GM21619 (cell line): ENCODE measurements at regions not wholly inside any gene's neighbourhood (a gene's known extent, or its start where the extent isn't known, plus 50 kb on each side); places are given as distances from the start of the nearest gene placed in this dataset.

Experiments
- ATAC-seq: cut with Tn5 transposase; IDR thresholded peaks from one replicate; pipeline ENCODE4 v1.9.1; 2021; ENCODE audit not compliant: unreplicated experiment

DNA sequence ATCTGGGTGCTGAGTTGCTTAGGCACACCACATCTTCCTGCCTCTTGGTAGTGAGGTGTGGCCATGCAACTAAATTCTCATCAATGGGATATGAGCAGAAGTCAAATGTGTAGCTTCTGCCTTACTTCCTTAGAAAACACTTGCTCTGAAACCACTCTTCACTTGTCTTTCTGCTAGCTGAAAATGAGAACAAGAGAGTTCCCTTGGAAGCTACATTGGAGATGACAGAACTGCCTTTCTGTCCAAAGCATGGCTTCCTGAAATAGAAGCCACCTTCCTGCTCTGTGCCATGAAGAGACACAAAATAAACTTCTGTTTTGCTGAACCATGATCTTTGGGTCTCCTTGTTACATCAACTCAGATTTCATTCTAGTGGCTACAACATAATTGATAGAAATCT is 659.9 kb downstream of the IRS1 start:
- no peak for ATAC-seq

GRCh38 chr2:226137201-226137811 is 662.3 kb downstream of the IRS1 start:
- no peak for ATAC-seq

GRCh38 chr2:226136739-226137138 is 662.9 kb downstream of the IRS1 start:
- no peak for ATAC-seq

DNA sequence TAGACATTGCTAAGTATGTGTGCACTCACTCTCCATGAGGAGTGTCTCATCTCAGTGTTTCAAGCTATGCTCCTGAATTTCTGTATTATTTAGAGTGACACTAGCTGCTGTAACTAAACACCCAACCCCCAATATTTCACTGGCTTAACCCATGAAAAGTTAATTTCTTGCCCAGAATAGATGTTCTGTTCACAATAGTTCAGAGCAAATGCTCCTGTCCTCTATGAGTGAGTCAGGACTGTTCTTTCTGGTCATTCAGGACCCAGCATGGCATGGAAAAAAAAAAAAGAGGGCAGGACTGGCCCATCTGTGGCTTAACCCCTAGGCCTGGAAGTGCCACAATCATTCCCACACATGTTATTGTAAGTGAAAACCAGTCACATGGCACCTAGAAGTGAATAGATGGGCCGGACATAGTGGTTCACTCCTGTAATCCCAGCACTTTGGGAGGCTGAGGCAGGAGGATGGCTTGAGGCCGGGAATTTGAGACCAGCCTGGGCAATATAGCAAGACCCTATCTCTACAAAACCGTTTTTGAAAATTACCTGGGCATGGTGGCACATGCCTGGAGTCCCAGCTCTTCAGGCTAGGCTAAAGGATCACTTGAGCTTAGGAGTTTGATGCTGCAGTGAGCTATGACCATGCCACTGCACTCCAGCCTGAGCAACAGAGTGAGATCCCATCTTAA is 663.6 kb downstream of the IRS1 start:
- no peak for ATAC-seq

DNA sequence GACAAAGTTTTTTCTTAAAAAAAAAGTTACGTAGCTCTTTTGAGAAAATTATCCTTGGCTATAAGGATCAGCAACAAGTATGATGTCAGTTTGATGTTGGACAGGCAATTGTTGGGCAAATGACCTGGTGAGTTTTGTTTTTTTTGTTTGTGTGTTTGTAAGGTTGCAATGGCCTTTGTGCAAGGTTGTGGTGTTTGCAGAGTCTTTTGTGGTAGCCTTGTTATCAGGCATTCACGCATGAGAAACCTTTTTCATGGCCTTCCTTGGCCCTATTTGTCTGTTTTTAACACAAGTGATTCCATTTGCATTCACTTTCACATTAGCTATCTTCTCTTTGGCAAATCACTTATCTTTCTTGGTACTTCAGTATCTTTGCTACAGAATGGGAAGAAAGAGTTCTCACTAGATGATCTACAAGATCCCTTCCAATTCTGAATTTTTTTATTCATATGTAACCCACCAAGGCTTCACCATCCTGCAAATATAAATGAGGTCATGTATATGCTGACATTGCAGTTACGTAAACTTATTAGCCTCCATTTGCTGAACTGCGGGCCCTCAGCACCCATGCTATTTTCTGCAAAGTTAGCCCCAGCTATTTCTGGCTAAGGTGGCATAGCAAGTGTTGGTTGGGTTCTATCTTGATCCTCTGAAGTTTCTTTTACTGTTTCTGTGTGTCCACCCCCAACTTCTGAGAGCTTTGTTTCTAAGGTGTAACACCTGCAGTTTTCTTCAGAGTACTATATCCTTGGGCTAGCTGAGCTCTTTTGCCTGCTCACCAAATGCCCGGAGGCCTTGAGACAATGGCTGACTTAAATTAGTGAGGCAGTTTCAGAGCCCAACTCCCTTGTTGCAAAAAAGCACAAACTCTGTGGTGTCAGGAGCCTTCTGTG is 667.1 kb downstream of the IRS1 start:
- no peak for ATAC-seq

DNA sequence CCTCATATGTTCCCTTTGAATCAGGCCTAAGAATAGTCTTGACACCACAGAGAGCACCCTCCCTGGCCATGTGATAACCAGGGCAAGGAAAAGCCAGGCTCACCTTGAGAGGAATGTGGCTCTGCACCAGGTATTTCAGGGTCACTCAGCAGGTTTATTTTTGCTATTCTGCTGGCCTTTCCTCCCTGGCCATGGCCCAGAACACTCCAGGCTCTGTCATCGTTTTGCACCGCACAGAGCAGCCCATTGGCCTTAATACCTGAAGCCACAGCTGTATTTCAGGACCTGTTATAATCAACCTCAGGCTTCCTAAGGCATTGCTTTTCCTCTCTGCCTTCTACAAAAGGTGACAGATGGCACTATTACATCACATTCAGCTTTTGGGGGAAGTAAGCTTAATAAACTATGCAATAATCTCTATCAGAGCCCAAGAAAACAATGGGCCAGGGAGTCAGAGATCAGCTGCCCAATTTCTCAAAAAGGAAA is 668.3 kb downstream of the IRS1 start:
- no peak for ATAC-seq

GRCh38 chr2:226130192-226130591 is 669.4 kb downstream of the IRS1 start:
- ATAC-seq, result no peak

- ATAC-seq, result no peak
Measured at GRCh38 chr2:226127682-226128081, 671.9 kb downstream of the IRS1 start.

DNA sequence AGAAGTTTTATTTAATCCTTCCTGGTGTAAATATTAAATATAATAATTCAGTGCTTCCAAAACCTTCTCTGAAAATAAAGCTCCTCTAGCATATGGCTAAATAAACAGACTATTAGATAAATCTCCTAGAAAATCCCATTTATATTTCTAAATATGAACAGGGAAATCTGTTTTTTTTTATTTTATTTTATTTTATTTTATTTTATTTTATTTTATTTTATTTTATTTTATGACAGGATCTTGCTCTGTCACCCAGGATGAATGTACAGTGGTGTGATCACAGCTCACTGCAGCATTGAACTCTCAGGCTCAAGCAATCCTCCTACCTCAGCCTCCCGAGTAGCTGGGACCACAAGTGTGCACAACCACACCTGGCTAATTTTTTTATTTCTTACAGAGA is 673.5 kb downstream of the IRS1 start:
- ATAC-seq, result no peak

DNA sequence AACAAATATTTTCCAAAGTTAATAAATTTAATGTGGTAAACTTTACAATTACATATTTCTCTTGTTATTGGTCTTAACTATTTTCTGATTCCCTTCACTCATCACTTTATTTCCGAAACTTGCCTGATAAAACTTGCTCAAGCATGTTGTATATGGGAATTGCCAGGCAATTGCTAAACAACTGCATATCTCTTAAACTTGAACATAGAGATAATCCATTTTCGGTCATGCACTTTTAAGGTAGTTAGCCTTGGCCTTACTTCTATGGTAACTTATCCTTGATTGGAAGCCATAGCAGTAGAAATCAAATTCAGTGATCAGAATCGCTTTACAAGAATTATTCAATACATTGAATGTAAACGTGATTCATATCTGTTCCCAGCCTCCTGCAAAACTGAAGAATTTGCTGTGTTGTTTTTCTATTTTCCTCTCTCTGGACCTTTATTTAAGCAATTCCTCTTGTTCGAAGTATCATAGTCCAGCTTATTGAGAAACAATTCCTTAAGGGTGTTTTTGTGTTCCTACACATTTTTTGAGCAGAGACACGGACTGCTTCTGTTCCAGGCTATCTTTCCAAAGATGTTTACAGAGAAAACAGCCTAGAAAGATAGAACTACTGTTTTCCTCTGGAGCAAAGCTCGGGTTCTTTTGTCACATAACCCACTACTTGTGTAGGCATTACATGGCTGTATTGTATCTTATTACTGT is 674.3 kb downstream of the IRS1 start:
- no peak for ATAC-seq

GRCh38 chr2:226124548-226125011 is 675.0 kb downstream of the IRS1 start:
- no peak for ATAC-seq

GRCh38 chr2:226123300-226123699 is 676.3 kb downstream of the IRS1 start:
- ATAC-seq, result no peak

DNA sequence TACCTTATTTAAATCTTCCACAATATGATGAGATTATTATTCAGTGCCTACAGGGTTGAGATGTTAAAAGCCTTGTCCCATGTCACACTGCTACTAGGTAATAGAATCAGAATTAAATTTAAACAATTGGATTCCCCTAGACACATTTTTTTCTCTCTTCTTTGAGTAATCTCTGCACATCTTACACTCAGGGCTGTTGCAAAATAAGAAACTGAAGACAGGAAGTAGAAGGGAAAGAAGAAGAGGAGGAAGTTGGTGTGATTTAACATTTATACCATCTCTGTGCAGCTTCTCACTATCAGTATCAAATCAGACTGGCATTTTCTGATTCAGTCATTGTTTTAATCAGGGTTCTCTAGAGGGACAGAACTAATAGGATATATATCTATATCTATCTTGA is 677.6 kb downstream of the IRS1 start:
- no peak for ATAC-seq

DNA sequence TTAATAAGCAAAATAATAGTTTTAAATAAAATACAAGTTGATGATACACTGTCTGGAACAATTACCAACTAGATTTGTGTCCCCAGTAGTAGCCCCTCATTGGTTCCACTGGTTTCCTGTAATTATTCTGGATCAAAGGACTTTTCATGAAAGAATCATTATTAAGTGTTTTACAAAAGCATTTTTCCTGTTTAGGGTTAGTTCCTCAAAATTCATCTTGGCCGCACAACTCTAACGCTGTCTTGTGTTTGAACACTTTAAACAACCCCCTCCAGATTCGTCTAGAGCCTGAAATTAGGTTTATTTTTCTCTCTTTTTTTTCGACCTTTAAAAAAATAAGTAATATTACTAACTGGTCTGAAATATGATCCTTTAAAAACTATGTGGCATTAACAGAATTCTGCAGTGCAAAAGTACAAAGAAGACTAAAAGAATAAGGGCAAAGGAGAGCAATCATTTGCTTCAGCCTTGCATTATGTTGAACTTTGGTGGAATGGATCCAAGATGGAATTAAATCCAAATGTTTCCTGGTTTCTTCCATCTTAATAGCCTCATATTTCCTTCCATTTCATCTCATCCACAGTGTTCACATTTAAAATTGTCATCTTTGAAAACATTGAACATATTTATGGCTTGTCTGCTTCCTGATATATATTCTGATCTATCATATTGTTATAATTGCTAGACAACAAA is 678.4 kb downstream of the IRS1 start:
- no peak for ATAC-seq

DNA sequence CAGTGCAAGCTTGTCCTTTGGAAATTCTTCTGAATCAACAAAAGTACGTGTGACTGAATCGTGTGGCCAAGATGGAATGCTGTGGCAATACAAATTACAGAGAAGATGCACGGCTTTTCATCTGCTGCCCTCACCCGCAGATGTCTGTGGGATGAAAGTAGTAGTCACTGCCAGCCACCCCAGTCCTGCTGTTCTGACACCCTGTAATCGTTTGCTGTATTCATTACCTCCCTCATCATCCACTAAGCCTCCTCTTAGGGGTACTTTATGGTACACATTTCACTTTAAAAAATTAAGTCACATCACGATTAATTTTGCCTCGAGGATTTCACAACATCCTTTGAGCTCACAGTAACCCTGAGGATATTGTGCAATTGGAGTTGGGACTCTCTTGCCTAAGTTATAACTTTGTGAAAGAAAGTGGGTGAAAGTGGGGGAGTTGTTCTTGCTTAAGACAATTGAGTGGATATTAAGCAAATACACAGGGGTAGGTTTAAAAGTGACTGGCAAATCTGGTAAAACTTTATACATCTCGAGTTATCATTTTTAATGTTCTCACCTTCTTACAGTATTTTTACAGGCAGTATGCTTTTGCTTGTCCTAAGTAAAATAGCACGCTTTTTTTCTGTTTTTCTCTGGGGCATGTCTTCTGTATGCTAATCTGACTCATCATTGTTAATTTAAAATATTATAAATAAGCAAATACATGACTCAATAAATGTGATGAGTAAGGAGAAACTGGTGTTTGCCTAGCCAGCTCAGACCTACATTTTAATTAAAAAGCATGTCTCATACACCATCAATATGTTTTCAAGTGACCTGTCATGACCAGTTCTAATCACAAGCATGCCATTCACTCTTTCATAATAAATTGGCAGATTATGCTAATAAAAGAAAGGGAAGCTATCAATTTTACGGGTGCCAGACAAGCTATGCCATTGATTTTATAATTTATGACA is 680.9 kb downstream of the IRS1 start:
- no peak for ATAC-seq

- no peak for ATAC-seq
Measured at GRCh38 chr2:226117510-226118065, 682.0 kb downstream of the IRS1 start.

DNA sequence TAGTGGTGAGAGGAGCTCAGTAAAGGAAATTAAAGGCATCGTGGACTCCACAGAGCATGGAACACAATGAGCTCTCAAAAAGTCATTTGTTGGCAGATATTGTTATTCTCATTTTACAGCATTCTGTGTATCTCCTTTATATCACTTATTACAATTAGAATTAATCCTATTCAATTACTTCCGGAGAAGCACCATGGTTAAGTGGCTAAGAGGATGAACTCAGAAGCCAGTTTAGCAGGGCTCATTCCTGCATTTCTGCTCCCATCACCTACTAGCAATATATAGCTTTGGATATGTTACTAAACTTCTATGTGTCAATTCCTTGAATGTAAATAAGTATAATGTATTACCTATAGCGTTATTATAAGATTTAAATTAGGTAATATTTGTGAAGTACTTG is 683.3 kb downstream of the IRS1 start:
- no peak for ATAC-seq

GRCh38 chr2:226115832-226116200 is 683.8 kb downstream of the IRS1 start:
- no peak for ATAC-seq
